ENCODE measurements at regions not wholly inside any gene's neighbourhood (a gene's known extent, or its start where the extent isn't known, plus 50 kb on each side); places are given as distances from the start of the nearest gene placed in this dataset.
A peak's percentile ranks its signal among the peaks of the same experiment; 100 is the strongest.
"Not testable (repeated sequence)": the region's sequence is repeated elsewhere in the genome, so short reads cannot be mapped to it uniquely, and the experiment has no call there.

DNA sequence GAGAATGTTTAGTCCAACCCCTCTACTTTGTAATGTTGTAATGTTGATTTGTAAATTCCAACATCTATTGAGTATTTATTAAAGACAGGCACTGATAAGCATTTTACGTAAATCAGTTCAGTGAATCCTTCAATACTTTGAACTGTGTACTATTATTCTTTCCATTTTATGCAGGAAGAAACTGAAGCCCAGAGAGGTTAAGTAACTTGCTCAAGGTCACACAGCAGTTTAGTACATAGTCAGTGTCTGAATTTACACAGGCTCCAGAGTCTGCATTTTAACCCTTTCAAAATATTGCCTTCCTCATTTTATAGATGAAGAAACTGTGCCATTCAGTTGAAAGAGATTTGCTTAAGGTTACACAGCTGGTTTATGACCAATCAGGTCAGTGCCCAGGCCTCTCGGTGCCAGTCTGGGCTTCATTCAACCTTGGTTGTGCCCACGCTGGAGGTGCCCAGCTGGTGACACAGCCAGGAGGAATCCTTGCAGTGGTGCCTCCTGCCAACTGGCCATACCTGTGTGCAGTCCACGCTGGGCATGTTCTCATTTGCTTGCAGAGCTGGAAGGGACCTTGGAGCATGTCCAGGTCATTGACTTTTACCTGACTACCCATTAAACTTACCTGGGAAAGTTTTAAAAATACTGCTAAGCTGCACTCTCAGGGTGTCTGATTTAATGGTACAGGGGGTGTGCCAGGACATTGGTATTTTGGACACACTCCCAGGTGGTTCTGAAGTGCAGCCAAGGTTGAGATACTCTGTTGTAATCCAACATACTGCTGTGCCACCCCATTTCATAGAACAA, 74.3 kb upstream of the CYRIA start:
- peaks cover 0 to 4% (median 0%) of the 10 kb centered on the region in 3 donors for H3K27me3 Mint-ChIP-seq (ENCODE audit: low read depth in 3 of 3)
- H3K4me1 Mint-ChIP-seq = no peaks in the 10 kb centered on the region
- H3K36me3 Mint-ChIP-seq = no peaks in the 10 kb centered on the region
- H3K4me3 Mint-ChIP-seq = no peak overlapping the region
- DNase-seq = no peak
- H3K9me3 Mint-ChIP-seq = no peaks in the 10 kb centered on the region
- no peak overlapping the region for H3K27ac Mint-ChIP-seq

DNA sequence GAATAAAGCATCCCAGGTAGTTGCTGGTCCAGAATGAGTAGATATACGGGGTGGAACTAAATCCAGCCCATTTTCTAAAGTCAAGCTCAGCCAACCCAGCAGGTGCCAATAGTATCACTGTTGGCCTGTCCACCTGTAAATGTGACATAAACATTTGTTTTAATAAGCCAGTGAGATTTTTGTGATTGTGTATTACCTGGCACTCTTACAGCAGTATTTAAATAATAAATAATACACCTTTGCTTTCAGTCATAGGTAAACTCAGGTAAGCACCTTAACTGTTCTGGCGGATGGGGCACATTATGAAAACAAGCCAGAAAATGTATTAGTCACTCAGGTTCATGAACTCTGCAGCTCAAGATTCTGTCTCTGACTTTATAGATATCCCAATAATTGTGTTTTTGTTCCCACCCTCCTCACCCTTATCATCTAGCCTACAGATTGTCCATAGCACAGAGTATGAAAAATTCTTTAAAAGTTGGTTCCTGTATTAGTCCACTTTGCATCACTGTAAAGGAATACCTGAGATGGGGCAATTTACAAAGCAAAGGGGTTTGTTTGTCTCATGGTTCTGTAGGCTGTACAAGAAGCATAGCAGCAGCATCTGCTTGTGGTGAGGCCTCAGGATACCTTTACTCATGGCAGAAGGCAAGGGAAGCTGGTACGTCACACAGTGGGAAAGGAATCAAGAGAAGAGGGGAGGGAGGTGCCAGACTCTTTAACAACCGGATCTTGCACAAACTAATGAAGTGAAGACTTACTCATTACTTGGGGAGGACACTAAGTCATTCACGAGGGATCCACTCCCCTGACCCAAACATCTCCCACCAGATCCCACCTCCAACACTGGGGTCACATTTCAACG, 73.0 kb upstream of the CYRIA start:
- peaks cover 0 to 4% (median 0%) of the 10 kb centered on the region in 3 donors for H3K27me3 Mint-ChIP-seq (ENCODE audit: low read depth in 3 of 3)
- H3K4me1 Mint-ChIP-seq = no peaks in the 10 kb centered on the region
- no peak overlapping the region for H3K4me3 Mint-ChIP-seq
- no peaks in the 10 kb centered on the region for H3K36me3 Mint-ChIP-seq
- no peaks in the 10 kb centered on the region for H3K9me3 Mint-ChIP-seq
- H3K27ac Mint-ChIP-seq = no peak overlapping the region
- DNase-seq = no peak

DNA sequence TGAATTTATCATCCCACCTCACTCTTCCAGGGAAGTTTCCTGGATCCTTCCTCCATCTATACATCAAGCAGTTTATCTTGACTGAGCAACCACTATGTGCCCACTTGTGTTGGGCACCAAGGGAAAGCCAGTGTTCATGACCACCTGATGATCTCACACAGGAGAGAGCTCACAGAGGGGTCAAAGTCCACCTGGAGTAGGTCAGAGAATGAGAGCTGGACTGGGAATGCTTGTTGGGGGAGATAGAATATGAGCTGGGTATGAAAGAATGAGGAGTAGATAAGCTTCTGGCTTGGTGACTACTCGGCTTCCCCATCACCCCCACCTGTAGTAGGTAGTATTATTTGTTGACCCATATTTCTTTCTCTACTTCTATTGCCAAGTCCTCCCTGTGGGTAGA, 72.2 kb upstream of the CYRIA start:
- Mint-ChIP-seq H3K4me3 (no peak overlapping the region), H3K9me3 (no peaks in the 10 kb centered on the region), H3K27ac (no peak overlapping the region), H3K36me3 (no peaks in the 10 kb centered on the region), H3K27me3 (ENCODE audit: low read depth in 3 of 3) (peaks cover 0 to 4% (median 0%) of the 10 kb centered on the region in 3 donors), H3K4me1 (no peaks in the 10 kb centered on the region)
- no peak for DNase-seq

DNA sequence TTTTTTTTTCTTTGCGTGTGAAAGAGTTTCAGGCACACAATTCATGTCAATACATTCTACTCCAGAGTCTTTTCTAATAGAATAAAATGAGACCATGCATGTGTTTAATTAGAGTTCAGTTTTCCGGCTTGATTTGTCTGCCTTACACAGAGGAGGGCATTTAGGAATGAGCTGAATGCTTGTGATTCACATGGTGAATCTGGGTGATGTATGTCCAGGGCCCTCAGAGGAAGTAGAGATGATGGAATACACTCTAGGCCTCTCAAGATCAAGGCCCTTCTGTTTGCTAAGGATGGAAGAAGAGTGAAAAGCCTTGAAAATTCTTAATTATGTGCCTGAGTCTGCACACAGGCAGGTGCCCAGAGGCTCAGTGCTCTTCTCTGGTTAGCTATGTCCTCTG, 71.0 kb upstream of the CYRIA start:
- Mint-ChIP-seq H3K27me3 (ENCODE audit: low read depth in 3 of 3) (peaks cover 0 to 4% (median 2%) of the 10 kb centered on the region in 3 donors), H3K36me3 (no peaks in the 10 kb centered on the region), H3K4me3 (no peak overlapping the region), H3K27ac (no peak overlapping the region), H3K9me3 (no peaks in the 10 kb centered on the region), H3K4me1 (no peaks in the 10 kb centered on the region)
- DNase-seq = no peak

GRCh38 chr2:16729335-16729734, 63.7 kb upstream of the CYRIA start:
- Mint-ChIP-seq H3K4me3 (no peak overlapping the region), H3K27ac (no peak overlapping the region)

GRCh38 chr2:16728351-16729136, 62.9 kb upstream of the CYRIA start:
- H3K27me3 Mint-ChIP-seq (ENCODE audit: low read depth in 3 of 3) = peaks cover 1 to 10% (median 2%) of the 10 kb centered on the region in 3 donors
- no peaks in the 10 kb centered on the region for H3K36me3 Mint-ChIP-seq
- H3K27ac Mint-ChIP-seq = no peak overlapping the region
- H3K4me3 Mint-ChIP-seq = no peak overlapping the region
- no peak for DNase-seq
- H3K9me3 Mint-ChIP-seq = no peaks in the 10 kb centered on the region
- no peaks in the 10 kb centered on the region for H3K4me1 Mint-ChIP-seq

More at GRCh38 chr2:16729335-16729734, 63.7 kb upstream of the CYRIA start:
- H3K36me3 Mint-ChIP-seq = no peaks in the 10 kb centered on the region
- no peaks in the 10 kb centered on the region for H3K4me1 Mint-ChIP-seq
- DNase-seq = no peak
- H3K27me3 Mint-ChIP-seq (ENCODE audit: low read depth in 3 of 3) = peaks cover 1 to 10% (median 2%) of the 10 kb centered on the region in 3 donors
- no peaks in the 10 kb centered on the region for H3K9me3 Mint-ChIP-seq

DNA sequence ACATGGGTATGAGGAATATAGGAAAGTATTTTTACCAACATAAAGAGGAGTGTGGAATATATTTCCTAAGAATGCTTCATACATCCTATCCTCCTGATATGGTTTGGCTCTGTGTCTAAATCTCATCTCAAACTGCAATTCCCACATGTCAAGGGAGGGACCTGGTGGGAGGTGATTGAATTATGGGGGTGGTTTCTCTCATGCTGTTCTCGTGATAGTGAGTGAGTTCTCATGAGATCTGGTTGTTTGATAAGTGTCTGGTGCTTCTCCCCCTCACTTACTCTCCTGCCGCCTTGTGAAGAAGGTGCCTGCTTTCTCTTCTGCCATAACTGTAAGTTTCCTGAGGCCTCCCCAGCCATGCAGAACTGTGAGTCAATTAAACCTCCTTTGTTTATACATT, 62.2 kb upstream of the CYRIA start:
- not testable (repeated sequence) for DNase-seq, H3K4me3 Mint-ChIP-seq, H3K4me1 Mint-ChIP-seq, H3K9me3 Mint-ChIP-seq, H3K27ac Mint-ChIP-seq, H3K36me3 Mint-ChIP-seq
- peaks cover 1 to 10% (median 2%) of the 10 kb centered on the region in 3 donors for H3K27me3 Mint-ChIP-seq (ENCODE audit: low read depth in 3 of 3)

DNA sequence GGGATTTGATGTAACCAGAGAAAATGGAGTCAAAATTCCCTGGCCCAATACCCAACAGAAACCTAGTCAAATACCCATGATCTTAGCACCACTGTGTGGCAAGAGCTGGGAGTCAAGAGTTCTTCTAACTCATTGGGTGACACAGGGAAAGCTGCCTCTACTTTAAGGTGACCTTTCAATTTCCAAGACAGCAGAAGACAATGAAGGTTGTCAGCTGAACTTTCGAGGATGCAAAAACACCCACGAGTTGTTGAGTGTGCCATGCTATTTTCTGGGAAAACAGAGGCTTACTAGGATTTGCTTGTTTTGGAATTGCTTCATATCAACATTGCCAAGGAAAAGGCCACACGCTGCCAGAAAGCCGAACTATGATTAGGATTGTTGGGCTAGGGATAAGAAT, 61.6 kb upstream of the CYRIA start:
- DNase-seq = peak in 1 of 3 donors; percentile 1
- Mint-ChIP-seq H3K36me3 (no peaks in the 10 kb centered on the region), H3K27me3 (ENCODE audit: low read depth in 3 of 3) (peaks cover 1 to 10% (median 2%) of the 10 kb centered on the region in 3 donors), H3K4me1 (no peaks in the 10 kb centered on the region), H3K27ac (no peak overlapping the region), H3K4me3 (no peak overlapping the region), H3K9me3 (no peaks in the 10 kb centered on the region)

GRCh38 chr2:16726577-16726976, 60.9 kb upstream of the CYRIA start:
- Mint-ChIP-seq H3K4me3 (no peak overlapping the region), H3K27ac (no peak overlapping the region), H3K4me1 (no peaks in the 10 kb centered on the region), H3K36me3 (no peaks in the 10 kb centered on the region), H3K27me3 (ENCODE audit: low read depth in 3 of 3) (peaks cover 1 to 8% (median 2%) of the 10 kb centered on the region in 3 donors), H3K9me3 (no peaks in the 10 kb centered on the region)
- no peak for DNase-seq

DNA sequence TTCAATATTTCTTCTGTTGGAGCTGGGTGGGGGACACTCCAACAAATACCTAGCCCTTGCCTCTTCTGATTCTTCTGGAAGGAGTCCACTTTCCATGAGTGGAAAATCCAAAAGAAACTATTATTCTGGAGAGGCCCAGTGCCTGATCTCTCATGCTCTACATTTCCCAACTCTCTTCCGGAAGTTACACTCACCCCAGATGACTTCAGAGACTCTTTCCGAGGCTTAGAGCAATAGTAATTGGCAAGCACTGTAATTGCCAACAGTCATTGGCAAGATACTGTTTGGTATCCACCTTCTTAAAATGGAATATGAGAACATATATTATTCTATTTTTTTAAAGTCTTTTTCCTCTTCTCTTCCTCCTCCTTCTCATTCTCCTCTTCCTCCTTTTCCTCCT, 60.5 kb upstream of the CYRIA start:
- Mint-ChIP-seq H3K9me3 (no peaks in the 10 kb centered on the region), H3K27ac (no peak overlapping the region), H3K36me3 (no peaks in the 10 kb centered on the region), H3K4me1 (no peaks in the 10 kb centered on the region), H3K27me3 (ENCODE audit: low read depth in 3 of 3) (peaks cover 1 to 5% (median 4%) of the 10 kb centered on the region in 3 donors), H3K4me3 (no peak overlapping the region)
- no peak for DNase-seq

DNA sequence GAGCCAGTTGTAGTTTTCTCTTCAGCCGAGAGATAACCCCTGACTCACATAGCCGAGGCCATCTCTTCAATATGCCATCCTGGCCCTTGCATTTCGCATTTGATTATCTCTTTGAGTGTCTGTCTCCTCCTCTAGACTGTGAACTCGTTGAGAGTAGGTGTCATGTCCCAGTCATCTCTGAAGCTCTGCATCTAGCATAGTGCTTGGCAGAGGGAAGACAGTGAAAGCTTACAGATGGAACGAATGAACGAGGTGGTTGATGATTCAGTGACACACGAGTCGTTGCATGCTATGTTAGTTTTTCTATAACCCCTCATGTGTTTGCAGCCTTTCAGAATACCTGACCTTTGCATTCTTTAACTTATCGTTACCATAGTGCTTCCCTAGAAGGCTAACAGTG, 59.9 kb upstream of the CYRIA start:
- H3K9me3 Mint-ChIP-seq = no peaks in the 10 kb centered on the region
- no peaks in the 10 kb centered on the region for H3K36me3 Mint-ChIP-seq
- peaks cover 1 to 4% (median 3%) of the 10 kb centered on the region in 3 donors for H3K27me3 Mint-ChIP-seq (ENCODE audit: low read depth in 3 of 3)
- H3K4me3 Mint-ChIP-seq = no peak overlapping the region
- H3K27ac Mint-ChIP-seq = no peak overlapping the region
- no peak for DNase-seq
- no peaks in the 10 kb centered on the region for H3K4me1 Mint-ChIP-seq

DNA sequence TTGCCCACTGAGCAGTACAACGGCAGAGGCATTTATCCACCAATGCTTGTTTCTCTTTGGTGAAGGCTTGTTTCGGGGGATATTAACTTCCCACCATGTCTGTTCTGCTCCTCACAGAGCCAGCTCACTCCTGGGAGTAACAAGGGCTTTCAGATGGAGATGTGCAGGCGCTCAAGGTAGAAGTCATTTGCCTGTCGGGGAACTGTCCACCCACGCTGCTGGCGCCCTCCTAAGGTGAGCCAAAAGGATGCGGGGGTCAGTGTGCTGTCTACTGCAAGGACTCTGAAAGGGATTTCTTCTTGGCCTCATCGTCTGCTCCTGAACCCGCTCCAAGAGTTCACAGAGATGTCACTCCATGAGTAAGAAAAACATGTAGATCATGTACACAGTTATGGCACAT, 57.0 kb upstream of the CYRIA start:
- H3K27me3 Mint-ChIP-seq (ENCODE audit: low read depth in 3 of 3) = peaks cover 2 to 5% (median 4%) of the 10 kb centered on the region in 3 donors
- no peaks in the 10 kb centered on the region for H3K9me3 Mint-ChIP-seq
- no peaks in the 10 kb centered on the region for H3K36me3 Mint-ChIP-seq
- peaks cover 9% of the 10 kb centered on the region in 2 donors for H3K4me1 Mint-ChIP-seq
- H3K27ac Mint-ChIP-seq = no peak overlapping the region
- no peak overlapping the region for H3K4me3 Mint-ChIP-seq
- peak in 1 of 3 donors; percentile 1 for DNase-seq

- DNase-seq = no peak
- peaks cover 14% of the 10 kb centered on the region in 2 donors for H3K4me1 Mint-ChIP-seq
- H3K27ac Mint-ChIP-seq = no peak overlapping the region
- H3K27me3 Mint-ChIP-seq (ENCODE audit: low read depth in 3 of 3) = peaks cover 2 to 4% (median 3%) of the 10 kb centered on the region in 3 donors
- no peak overlapping the region for H3K4me3 Mint-ChIP-seq
- no peaks in the 10 kb centered on the region for H3K9me3 Mint-ChIP-seq
- no peaks in the 10 kb centered on the region for H3K36me3 Mint-ChIP-seq
These were observed 56.5 kb upstream of the CYRIA start for GRCh38 chr2:16722126-16722525.

DNA sequence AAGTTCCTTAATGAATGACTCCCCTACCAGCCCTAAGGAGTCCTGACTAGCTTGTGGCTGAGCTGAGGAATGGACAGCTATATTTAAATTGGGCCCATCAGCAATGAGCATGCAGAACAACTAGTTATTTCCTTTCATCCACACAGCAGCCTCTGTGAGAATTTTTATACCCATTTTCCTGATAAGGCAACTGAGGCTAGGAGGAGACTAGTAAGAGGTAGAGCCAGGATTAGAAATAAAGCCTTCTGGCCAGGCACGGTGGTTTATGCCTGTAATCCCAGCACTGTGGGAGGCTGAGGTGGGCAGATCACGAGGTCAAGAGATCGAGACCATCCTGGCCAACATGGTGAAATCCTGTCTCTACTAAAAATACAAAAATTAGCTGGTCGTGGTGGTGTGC, 55.9 kb upstream of the CYRIA start:
- Mint-ChIP-seq H3K4me1 (peaks cover 14% of the 10 kb centered on the region in 2 donors), H3K27ac (peak overlapping the region in 1 of 6 donors; percentile 48)
- H3K27me3 Mint-ChIP-seq (ENCODE audit: low read depth in 3 of 3); H3K36me3 Mint-ChIP-seq; DNase-seq; H3K9me3 Mint-ChIP-seq; H3K4me3 Mint-ChIP-seq: not testable (repeated sequence)
